NCI-H526 (cell line): ENCODE measurements at regions not wholly inside any gene's neighbourhood (a gene's known extent, or its start where the extent isn't known, plus 50 kb on each side); places are given as distances from the start of the nearest gene placed in this dataset.

Experiments used
- DNase-seq, 2 experiments: peaks; one replicate each; lab custom pipeline; 2025; lab: John Stamatoyannopoulos, UW

DNA sequence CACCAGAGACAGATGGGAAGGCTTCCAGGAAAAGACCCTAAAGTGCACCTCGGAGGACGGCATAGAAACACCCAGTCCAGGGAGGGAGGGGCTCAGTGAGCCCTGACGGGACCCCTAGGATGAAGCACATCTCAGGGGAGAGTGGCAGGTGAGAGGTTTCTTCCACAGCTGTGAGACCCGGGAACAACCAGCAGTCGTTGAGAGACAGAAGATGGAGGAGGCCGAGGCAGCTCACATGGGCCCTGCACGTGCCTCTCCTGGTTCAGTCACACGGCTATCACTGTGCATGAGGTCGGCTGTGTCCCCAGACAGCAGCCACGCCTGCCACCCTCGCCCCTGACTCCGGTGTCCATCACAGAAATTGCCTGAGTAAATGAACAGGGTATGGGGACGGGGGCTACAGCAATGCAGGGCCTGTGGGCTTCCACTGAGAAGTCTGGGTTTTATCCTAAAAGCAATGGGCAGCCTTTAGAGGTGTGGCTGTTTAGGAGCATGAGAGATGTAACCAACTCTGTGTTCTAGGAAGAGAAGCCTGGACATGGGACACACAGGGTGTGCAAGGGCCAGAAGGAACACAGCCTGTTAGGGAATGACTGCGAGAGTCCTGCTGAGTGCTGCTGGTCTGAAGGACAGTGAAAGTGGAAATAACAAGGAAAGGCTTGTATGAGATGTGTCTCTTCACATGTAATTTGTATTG is 102.0 kb downstream of the TMEM18 start:
- no peak for DNase-seq

DNA sequence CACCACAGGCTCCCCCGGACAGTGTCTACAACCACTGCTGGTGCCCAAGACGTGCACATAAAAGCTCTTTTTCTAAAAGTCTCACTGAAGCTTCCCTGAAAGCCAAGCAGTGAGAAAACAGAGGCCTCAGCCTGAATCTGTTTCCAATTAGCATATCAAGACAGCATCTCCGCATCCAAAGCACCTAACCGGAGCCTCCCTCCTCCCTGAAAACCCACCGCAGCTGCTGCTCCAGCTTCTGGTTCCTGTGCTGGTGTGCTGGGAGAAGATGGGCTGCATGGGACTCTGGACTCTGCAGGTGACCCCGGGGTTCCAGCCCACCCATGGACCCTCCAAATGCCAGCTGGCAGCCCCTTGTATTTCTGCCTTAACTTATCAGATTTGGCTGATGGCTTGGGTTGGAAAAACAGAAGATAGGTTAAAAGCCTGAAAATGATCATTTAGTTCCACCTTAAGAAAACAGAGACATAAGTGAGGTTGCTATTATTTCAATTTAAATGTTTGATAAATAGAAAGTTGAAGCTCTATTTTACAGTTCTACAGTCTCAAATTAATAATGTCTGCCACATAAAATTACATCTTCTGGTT is 103.3 kb downstream of the TMEM18 start:
- DNase-seq, result no peak

DNA sequence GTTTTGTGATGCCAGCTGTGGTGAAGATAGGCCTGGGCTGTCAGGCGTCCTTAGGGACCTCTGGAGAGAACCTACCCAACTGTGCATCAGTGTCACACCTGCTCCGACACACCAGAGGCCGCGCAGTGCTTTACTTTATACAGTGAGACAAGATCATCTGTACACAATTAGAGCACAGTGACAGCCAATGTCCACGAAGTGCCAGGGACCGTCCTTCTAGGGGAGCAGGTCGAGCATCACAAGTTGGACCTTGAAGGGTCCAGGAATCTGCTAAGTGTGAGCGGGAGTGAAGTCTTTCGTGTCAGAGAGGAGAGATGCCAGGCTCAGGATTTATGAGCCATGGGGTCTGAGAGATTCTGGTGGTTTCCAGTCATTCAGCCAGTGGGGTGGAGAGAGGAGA is 104.2 kb downstream of the TMEM18 start:
- no peak for DNase-seq

DNA sequence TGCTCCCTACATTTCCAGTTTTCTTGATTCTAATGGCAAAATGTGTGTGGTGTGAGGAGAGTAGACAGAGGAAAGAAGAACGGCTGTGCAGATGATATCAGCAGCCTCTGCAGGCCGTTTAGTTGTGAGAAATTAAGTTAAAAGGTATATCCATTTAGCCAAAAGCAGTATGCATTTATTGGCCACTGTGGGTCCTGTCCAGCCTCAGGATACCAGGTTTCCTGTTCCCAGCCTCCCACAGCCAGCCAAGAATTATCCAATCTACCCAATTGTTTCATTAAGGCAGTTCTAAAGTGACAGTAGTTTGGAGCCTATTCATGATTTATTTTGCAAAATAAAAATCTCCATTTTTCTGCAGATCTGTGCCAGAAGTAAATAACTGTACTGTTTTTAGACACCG is 107.5 kb downstream of the TMEM18 start:
- no peak for DNase-seq

DNA sequence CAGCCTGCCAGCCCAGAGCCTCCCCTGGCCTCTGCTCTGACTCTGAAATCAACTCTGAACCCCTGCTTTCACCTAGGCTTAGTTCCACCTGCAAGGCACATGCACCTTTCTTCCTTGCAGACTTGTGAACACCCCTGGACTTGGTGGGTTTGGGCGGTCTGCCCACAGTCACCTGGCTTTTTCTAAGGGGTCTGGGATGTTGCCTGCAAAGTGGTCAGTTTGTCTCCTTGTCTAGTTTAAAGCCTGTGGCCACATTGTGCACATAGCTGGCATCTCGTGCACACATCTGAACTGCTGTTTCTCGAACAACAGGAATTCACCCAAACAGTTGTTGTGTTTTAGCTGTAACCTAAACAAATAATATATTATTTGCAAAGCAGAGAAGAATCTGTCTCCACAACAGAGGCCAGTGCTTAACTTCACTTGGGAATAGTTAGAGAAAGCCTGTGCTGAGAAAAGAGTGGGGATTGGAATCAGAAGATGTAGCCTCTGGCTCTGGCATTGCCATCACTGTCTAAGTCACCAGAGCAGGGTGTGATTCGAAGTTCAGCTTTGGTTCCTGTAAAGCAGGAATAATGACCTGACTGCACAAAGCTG is 108.5 kb downstream of the TMEM18 start:
- DNase-seq, result no peak

DNA sequence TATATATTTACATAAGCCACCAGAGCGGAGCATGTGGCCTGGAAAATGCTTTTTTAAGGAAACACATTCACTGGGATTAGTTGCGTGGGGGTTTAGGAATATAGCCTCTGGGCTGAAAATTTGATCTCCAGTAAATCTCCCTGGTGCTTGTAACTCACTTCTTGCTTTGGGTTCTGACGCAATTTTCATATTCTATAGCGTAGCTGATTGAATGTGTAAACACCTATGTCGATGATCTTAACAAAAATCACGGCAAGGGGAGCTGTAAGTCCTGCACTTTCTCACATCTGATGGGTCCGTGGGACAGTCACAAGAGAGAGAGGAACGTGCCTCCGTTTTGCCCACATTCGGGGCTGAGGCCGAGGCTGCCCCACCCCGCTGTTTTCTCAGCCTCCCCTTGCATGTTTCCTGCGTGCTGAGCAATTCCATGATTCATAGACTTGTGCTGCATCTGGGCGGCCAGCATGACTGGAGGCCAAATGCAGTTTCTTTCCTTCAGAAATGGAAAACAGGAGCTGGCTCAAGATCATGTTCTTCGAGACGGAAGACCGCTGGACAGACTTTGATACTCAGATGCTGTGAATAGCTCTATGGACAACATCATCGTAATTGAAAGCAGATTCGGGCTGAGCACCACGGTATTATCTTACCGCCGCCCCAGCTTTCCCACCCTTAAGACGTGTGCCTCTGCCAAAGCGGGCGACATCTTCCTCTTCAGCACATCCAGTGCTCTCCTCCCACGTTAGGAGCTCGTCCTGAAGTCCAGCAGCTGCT is 109.2 kb downstream of the TMEM18 start:
- DNase-seq, result peak in 1 of 2 experiments; percentile 17

DNA sequence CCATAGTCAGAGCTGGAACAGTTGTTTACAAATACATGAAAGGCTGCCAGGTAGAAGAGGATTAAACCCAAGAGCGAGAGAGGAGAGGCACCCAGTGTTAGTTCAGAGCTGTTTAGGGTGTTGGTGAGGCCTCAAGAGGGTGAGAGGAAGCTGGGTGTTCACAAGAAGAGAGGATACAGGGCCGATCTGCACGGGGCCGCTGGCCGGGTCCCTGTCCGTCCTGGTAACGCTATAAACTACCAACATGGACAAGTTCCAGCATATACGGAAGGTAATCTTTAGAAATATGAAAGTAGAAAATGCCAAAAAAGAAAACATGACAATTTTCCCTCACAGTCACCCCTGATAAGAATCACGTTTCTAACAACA is 109.7 kb downstream of the TMEM18 start:
- DNase-seq, result peak in 1 of 2 experiments; percentile 19

DNA sequence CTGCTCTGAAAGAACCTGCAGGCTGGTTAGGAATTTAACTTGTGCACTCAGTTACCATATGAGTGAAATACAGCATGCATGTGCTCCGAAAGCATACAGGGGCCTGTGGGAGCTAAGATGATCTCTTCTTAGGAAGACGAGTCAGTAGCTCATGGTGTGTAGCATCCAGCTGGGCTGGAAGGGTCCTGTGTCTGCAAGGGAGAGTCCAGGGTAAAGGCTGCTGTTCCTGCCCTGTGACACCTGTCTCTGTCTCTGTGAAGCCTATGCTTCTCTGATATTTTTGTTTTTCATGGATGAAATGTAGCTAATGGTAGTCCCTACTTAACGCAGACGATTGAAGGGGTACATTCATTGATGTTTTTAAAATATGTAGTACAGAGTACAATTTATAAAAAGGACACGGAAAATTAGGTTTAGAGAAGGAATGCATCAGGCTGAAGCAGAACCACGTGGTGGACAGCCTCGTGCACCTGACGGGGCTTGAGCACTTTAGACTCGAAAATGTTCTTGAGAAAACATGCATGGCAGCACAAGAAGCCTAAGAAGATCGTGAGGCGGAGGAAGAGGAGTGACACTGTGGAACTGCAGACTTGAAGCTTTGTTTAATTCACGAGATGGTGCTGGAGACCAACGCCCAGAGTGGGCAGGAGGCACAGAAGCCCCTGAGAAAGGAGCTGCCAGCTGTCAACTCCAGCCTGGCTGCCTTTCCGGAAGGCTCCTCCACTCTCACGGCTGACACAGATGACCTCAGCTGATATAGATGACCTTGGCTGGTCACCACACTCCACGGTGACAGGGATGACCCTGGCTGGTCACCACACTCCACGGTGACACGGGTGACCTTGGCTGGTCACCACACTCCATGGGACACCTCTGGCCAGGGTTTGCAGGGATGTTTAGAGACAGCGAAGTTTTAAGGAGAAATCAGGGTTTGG is 110.6 kb downstream of the TMEM18 start:
- no peak for DNase-seq

DNA sequence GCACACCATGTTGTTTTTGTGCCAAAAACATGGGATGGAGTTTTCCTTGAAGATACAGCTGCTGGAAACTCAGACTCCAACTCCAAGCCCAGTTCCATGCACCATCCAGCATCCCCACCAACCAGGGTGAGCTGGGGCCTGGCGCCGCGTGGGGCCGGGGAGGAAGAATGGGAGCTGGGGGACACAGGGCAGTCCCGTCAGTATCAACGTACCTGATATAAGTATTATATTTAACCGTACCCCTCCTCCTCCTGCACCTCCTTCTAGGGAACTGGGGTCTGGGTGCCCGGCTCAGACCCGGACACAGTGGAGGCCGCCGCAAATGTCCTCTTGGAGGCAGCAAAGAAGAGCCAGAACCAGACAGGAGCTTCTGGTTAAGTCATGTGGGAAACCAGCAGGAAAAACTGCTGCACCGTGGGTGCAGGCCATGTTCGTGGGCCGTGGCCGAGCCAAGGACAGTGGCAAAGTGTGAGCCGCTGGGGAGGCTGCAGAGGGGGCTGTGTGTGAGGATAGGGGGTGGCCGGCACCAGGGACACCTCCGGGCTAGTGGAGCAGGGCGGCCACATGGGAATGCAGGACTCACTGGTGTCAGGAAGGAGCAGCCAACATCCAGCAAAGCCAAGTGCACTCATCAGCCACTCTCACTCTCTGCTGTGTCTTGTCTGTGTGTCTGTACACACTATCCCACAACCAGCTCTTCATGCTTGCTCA is 112.6 kb downstream of the TMEM18 start:
- DNase-seq, result no peak

DNA sequence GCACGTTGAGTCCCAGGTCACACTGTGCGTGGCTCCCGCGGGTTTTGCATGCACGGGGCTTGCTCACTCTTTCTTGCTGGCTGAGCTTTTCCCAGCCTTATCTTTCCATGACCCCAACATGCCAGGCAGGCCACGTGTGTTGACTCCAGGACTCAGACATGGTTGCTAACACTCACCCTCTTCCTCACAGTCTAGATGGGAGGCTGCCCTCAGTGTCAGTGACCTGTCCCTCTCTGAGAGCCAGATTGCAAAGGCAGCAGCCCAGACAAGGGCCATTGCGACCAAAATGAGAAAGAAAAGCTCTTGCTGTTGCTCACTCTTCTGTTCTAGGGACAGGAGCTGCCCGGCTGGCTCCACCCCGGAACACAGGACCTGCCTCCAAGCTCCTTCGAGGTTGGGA is 113.7 kb downstream of the TMEM18 start:
- no peak for DNase-seq

DNA sequence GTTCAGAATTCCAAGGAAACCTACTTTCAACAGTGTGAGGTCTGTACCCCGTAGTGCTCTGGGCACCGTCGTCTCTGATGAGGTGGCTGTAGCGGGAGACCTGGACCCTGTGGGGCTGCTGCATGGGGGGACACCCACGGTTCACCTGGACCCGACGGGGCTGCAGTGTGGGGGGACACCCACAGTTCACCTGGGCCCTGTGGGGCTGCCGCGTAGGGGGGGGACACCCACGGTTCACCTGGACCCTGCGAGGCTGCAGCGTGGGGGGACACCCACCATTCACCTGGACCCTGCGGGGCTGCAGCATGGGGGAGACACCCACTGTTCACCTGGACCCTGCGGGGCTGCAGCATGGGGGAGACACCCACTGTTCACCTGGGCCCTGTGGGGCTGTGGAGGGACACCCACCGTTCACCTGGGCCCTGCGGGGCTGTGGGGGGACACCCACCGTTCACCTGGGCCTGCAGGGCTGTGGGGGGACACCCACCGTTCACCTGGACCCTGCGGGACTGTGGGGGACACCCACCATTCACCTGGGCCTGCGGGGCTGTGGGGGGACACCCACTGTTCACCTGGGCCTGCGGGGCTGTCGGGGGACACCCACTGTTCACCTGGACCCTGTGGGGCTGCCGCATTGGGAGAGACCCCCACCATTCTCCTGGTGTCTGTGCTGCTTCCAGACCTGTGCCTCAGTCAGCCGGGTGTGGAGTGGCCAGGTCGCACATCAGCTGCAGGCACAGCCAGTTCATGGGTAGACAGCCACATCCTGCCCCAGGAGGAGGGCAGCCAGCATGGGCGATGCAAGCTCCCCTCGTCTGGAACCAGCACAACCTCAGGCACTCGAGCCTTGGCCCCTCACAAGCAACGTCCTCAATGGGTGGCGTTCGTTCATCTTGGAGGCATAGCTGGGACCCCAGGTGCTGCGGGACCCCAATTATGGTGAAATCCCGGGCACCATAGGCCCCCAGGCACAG is 114.5 kb downstream of the TMEM18 start:
- no peak for DNase-seq

DNA sequence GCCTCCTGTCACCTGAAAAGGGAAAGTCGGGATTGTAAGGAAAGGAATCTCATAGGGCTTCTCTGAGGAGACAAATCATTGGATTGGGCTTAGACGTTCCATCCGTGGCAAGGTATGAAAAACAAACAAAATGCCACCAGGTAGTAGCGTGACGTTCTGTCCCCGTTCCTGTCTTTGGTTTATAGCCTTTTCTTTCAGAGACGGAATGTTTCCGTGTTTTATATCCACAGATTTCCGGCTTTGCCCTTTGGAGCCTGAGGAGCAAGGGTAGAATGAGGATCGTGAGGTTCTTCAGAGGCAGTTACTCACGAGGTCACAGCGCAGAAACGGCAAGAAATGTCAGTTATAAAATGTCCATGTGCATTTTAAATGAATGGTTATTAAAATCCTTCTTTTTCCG is 118.3 kb downstream of the TMEM18 start:
- DNase-seq, result no peak

DNA sequence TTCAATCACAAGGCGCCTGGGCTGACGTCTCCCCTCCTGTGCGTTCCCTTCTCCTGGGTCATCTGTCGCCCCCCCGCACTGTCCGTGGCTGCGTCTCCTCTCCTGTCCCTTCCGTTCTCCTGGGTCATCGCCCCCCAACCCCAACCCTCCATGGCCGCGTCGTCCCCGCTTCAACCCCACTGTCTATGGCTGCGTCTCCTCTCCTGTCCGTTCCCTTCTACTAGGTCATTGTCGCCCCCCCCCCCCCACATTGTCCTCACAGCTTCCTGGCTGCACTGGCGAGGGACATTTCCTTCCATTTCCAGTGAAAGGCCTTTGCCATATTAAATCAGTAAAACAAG is 118.9 kb downstream of the TMEM18 start:
- DNase-seq, result no peak

DNA sequence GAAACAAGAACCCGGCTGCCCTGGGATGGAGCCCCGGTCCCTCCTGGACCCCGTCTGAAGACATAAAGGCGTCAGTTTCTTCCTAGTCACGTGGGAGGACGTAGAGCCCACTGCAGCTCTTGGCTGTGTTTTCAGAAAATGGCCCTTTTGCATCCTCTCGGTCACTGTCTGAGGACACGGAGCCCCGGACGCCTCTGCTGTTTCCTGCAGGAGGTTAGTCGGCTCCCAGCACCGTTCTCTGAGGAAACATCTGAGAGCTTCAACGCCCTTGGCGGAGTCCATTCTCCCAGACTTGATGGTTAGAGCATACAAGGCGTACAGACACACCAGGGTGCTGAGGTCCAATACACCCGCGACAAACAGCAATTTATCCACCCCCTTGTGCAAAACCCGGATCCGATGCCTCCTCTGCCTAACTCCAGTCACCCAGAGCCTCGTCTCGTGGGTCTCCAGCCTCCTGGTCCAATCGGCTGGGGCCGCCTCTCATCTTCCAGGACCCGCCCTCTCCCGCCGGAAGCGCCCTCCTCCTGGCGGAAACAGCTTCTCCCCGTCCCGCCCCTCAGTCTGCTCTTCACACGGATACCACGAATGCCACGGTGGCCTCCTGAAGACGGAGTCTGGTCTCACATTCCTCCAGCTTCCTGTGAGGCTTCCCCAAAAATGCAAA is 119.4 kb downstream of the TMEM18 start:
- DNase-seq, result peak; percentile 82 to 93

DNA sequence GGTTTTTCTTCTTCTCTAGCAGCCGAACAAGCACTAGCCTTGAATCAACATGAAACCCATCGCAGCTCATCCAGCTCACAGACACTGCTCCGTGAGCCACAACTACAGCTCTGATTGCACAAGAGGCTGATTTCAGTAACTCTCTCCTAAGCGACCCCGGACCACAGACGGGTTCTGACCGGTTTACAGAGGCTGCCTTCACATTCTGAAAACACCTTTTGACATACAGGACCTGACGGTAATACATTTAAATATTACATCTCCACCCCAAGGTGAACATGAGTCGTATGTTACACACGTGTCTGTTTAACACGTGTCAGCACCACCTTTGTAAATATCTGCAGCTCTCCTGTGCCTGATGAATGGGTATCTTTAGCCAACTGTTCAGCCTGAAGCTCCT is 120.7 kb downstream of the TMEM18 start:
- no peak for DNase-seq

DNA sequence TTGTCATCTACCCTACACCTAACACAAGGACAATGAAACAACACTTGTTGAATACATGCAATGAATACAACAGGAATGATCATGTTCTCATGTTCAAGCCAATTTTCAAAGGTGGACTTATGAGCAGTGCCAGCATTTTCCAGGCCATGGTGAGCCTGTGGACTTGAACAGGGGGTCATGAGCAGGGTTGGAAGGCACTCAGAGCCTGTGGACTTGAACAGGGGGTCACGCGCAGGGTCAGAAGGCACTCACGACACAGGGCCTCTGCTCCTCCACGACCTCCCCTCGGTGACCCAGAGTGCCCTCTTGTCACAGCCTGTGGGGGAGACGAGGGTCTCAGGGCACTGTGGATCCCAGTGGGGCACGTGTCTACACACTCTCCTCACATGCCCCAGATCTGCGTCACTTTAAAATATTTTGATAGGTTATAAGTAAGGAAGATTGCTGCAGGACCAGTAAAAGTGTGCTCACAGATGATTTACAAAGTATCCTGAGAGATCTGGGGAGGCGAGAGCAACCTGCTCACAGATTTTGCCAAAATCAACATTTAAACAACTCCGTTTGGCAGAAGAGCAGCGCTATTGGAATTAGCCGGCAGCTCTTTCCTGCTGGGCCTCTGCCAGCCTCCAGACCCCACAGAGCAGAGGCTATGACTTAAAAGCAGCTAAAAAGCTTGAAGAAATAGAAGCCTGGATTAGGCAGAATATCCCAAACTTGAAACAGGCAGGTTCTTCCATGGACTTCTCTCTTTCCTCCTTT is 121.9 kb downstream of the TMEM18 start:
- no peak for DNase-seq

DNA sequence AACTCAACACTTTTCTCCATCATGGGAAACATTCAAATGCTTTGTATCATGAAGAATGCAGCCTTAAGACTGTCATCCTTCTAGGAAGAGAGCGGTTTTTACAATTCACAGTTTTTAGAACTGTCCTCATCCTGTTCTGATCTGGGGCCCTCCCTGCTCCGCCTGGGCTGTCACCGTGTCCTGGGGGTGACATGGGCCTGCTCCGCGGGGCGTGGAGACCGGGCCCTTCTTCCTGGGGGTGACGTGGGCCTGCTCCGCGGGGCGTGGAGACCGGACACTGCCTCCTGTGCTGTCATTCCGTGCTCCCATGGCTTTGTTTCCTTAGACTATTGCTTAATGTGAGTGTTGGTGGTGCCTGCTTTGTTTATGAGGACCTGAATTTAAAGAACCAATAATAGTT is 122.8 kb downstream of the TMEM18 start:
- no peak for DNase-seq

DNA sequence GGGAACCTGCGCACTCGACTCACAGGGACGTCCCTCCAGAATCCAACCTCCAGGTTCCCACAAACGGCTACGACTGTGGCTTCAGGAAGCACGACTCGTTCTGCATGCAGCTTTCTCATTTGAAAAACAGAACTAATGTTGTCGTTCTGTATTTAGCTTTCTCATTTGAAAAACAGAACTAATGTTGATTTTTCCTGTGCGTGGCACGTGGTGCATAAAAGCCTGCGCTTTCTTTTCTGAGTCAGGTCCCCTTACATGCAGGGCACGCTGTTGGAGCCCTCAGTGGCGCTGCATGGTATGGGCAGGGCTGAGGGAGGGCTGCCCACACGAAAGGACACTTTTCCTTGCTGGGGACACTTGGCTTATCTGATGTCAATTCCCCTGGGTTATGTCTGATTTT is 124.3 kb downstream of the TMEM18 start:
- DNase-seq, result no peak

DNA sequence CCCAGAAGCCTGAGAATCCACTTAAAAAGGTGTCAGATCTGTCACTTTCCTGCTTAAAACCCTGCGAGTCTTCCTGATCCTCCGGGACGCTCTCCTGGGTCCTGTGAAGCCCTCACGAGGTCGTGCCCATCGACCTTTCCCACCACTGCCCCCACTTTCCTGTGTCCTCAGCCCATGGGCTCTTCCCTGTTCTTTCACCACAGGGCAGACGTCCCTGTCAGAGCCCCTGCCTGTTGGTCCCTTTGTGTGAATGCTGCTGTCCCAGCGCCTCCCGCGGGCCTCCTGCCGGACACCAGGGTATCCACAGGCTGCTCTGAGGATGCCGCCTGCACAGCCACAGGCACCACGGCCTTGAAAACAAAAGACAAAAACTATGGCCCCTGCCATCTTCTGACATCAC is 125.6 kb downstream of the TMEM18 start:
- DNase-seq, result no peak
